ENCODE measurements at regions not wholly inside any gene's neighbourhood (a gene's known extent, or its start where the extent isn't known, plus 50 kb on each side); places are given as distances from the start of the nearest gene placed in this dataset.

DNA sequence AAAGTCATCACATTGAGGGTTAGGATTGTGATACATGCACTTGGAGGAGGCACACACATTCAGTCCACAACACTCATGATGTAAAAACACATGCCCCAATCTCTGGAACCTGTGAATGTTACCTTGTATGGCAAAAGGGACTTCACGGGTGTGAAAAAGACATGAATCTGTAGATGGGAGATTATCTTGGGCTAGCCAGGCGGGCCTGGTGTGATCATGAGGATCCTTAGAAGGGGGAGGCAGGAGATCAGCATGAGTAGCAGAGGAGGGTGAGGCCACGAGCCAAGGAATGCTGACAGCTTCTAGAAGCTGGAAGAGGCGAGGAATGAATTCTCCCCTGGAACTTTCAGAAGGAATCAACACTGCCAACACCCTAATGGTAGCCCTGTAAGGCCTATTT is 77.5 kb upstream of the ENPP6 start:
- no peaks in the 10 kb centered on the region for H3K4me1 Mint-ChIP-seq (ENCODE audit: low read depth in 2 of 2)
- H3K27me3 Mint-ChIP-seq, result peaks cover 5 to 10% of the 10 kb centered on the region in 2 donors
- ATAC-seq (replicated peaks) (no peak), DNase-seq (no peak)
- no peak overlapping the region for H3K27ac Mint-ChIP-seq
- no peaks in the 10 kb centered on the region for H3K36me3 Mint-ChIP-seq (ENCODE audit: insufficient read depth)
- no peak overlapping the region for H3K4me3 Mint-ChIP-seq
- no peaks in the 10 kb centered on the region for H3K9me3 Mint-ChIP-seq

DNA sequence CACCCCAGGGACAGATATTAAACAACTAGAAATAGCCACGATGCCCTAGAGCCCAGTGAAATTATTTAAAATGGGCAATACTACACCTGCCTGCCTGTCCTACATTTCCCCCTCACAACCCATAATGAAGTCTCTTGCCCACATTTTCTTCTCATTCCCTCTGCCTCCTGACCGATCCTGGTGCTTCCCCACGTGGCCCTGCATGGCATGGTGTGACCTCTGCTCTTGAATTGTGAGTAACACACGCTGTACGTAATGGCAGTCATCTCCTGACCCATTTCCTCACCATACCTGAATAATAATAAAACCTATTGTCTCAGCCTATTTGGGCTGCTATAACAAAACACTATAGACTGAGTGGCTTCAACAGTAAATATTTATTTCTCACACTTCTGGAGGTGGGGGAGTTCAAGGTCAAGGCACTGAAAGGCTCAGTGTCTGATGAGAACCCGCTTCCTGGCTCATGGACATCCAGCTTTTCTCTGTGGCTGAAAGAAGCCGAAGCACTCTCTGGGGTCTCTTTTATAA is 77.0 kb upstream of the ENPP6 start:
- Mint-ChIP-seq H3K9me3 (no peaks in the 10 kb centered on the region), H3K4me3 (no peak overlapping the region), H3K27ac (no peak overlapping the region), H3K36me3 (ENCODE audit: insufficient read depth) (no peaks in the 10 kb centered on the region), H3K27me3 (peaks cover 5 to 10% of the 10 kb centered on the region in 2 donors), H3K4me1 (ENCODE audit: low read depth in 2 of 2) (no peaks in the 10 kb centered on the region)
- ATAC-seq (replicated peaks), result no peak
- no peak for DNase-seq

DNA sequence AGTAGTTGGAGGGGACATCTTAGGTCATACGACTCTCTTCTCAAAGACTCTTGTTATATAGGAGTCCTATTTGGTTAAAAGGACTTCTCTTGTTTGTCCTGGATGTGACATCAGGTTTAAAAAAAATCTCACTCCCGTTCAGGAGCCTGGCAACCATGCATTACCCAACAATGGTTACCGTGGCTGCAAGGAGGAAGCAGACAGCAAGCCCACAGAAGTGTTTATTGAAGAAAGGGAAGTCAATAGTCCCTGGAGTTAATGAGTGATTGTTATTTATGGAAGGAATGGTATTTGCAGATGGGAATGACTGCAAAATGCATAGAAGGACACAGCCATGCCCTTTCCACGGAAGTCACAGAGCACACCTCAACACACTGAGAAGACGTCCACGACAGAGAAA is 75.9 kb upstream of the ENPP6 start:
- Mint-ChIP-seq H3K27me3 (peaks cover 5 to 10% of the 10 kb centered on the region in 2 donors), H3K27ac (no peak overlapping the region), H3K4me1 (ENCODE audit: low read depth in 2 of 2) (peaks cover 2 to 3% of the 10 kb centered on the region in 2 donors), H3K4me3 (no peak overlapping the region), H3K9me3 (no peaks in the 10 kb centered on the region), H3K36me3 (ENCODE audit: insufficient read depth) (no peaks in the 10 kb centered on the region)
- DNase-seq (no peak), ATAC-seq (replicated peaks) (no peak)

DNA sequence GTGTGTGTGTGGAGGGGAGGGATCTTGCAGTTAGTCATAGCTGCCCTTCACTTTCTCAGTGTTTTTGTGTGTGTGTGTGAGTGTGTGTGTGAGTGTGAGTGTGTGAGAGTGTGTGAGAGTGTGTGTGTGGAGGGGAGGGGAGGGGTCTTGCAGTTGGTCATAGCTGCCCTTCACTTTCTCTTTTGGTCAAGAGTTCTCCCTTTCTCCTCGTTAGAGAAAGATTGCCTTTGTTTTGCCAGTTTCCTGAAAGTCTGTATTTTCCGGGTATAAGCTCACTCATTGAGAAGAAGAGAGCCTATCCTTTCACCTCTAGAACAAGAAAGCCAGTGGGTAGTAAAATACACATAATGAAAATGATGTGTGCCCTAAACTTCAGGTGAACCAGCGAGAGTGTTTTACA is 75.2 kb upstream of the ENPP6 start:
- H3K4me1 Mint-ChIP-seq (ENCODE audit: low read depth in 2 of 2), result peaks cover 6 to 7% of the 10 kb centered on the region in 2 donors
- no peaks in the 10 kb centered on the region for H3K9me3 Mint-ChIP-seq
- H3K36me3 Mint-ChIP-seq (ENCODE audit: insufficient read depth), result no peaks in the 10 kb centered on the region
- H3K27me3 Mint-ChIP-seq, result peaks cover 5 to 10% of the 10 kb centered on the region in 2 donors
- no peak overlapping the region for H3K4me3 Mint-ChIP-seq
- no peak for DNase-seq
- ATAC-seq (replicated peaks), result no peak
- H3K27ac Mint-ChIP-seq, result no peak overlapping the region

DNA sequence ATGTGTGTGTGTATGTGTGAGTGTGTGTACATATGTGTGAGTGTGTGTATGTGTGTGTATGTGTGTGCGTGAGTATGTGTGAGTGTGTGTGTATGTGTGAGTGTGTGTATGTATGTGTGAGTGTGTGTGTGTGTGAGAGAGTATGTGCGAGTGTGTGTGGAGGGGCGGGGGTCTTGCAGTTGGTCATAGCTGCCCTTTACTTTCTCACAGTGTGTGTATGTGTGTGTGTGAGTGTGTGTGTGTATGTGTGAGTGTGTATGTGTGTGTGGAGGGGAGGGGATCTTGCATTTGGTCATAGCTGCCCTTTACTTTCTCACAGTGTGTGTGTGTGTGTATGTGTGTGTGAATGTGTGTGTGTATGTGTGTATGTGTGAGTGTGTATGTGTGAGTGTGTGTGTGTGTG is 74.8 kb upstream of the ENPP6 start:
- ATAC-seq (replicated peaks), result no peak
- Mint-ChIP-seq H3K27me3 (peaks cover 5 to 10% of the 10 kb centered on the region in 2 donors), H3K27ac (no peak overlapping the region), H3K36me3 (ENCODE audit: insufficient read depth) (no peaks in the 10 kb centered on the region), H3K4me3 (no peak overlapping the region), H3K9me3 (no peaks in the 10 kb centered on the region), H3K4me1 (ENCODE audit: low read depth in 2 of 2) (peaks cover 6 to 10% of the 10 kb centered on the region in 2 donors)
- no peak for DNase-seq

DNA sequence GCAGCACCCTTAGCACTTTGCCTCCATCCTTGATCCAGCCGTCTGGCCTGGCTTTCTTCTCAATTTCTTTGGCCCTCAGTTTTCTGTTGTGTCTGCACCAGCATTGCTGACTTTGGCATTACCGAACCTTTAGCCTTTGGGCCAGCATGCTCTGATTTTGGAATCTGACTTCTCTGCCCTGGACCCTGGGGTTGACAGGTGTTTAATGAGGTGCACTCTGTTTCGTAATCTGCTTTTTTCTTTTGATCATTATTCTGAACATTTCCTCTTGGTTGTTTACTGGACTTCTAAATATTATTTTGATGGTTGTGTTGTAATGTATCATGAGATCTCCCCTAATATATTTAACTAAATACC is 71.5 kb upstream of the ENPP6 start:
- Mint-ChIP-seq H3K9me3 (no peaks in the 10 kb centered on the region), H3K27me3 (peaks cover 0 to under 1% of the 10 kb centered on the region in 2 donors), H3K4me1 (ENCODE audit: low read depth in 2 of 2) (peaks cover 6 to 10% of the 10 kb centered on the region in 2 donors), H3K4me3 (no peak overlapping the region), H3K36me3 (ENCODE audit: insufficient read depth) (no peaks in the 10 kb centered on the region), H3K27ac (no peak overlapping the region)
- DNase-seq, result no peak
- no peak for ATAC-seq (replicated peaks)

DNA sequence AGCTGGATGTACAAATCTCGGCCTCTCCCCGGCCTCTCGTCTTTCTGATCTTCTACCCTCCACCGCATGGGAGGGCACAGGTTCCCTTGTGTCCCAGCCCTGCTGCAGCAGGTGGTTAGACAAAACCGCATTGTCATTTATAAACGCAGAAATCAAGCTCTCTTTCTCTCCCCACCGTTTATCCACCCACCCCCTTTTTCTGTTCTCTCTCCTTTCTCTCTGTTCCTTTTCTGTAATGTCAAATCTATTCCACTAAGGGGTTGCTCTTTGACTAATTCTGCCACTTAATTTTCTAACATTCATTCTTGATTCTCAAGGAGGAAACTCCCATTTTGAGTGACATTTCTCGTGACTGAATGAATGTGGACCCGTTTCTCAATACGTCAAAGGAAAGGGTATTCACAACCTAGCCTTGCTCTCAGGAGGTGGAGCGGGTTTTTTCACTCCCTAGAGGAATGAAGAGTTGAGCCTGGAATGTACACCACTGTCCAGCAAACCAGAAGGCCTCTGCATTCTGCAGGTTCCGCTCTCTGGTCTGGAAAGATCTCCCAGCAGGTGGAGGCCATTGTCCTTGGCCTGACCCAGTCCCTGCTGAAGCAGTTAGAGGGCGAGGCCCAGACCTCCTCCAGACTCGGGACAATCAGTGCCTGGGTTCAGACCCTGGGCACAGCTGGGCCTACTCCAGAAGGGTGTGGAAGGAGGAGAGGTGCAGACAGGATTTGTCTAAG is 70.9 kb upstream of the ENPP6 start:
- Mint-ChIP-seq H3K36me3 (ENCODE audit: insufficient read depth) (no peaks in the 10 kb centered on the region), H3K27me3 (no peaks in the 10 kb centered on the region), H3K9me3 (no peaks in the 10 kb centered on the region), H3K4me3 (peak overlapping the region in 1 of 2 donors; percentile 52), H3K4me1 (ENCODE audit: low read depth in 2 of 2) (peaks cover 6 to 10% of the 10 kb centered on the region in 2 donors), H3K27ac (peak overlapping the region in 1 of 2 donors; percentile 94)
- ATAC-seq (replicated peaks) (peak; percentile 60), DNase-seq (no peak)

DNA sequence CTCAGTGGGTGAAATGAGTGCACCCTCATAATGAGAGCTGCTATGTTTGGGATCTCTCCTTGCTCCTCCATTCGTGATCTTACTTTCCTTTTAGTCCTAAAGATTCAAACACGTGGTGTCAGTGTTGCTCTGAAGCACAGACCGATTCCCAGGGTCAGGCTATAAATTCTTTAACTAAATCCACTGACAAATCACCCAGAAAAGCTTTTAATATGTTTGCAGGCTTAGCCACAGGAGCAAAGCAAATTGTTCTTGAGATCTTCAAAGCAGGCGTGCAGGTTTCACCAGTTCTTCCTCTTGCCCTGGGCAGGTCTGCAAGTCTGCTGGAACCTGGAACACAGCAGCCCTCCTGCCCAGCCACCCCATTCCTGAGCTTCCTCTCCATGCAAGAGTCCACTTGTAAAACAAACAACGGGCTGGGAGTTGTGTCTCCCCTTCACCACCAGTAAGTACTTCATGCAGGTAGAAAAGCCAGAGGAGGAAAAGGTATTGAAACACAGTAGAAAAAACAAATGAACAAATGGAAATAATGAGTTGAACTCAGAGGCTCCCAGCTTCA is 70.1 kb upstream of the ENPP6 start:
- DNase-seq (no peak), ATAC-seq (replicated peaks) (no peak)
- peaks cover 11 to 15% of the 10 kb centered on the region in 2 donors for H3K4me1 Mint-ChIP-seq (ENCODE audit: low read depth in 2 of 2)
- H3K27me3 Mint-ChIP-seq, result no peaks in the 10 kb centered on the region
- no peak overlapping the region for H3K27ac Mint-ChIP-seq
- H3K4me3 Mint-ChIP-seq, result peak overlapping the region in 1 of 2 donors; percentile 52
- no peaks in the 10 kb centered on the region for H3K9me3 Mint-ChIP-seq
- no peaks in the 10 kb centered on the region for H3K36me3 Mint-ChIP-seq (ENCODE audit: insufficient read depth)

DNA sequence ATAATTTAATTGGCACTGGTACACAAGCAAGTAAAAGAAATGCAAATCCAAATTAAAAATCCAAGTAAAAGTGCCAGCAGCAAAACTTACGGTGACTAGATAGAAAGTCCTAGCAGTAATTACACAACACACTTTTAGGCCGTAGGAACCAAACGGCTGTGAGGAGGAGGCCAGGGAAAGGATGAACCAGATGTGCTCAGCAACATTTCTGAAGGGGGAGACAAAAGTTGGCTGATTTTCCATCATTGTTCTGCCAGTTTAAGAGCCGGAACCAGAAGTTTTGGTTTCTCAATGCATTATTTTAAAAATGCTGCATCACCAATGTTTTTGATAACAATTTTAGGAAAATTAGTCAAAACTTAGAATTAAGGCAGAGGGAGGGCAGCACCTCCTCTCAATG is 68.7 kb upstream of the ENPP6 start:
- Mint-ChIP-seq H3K36me3 (ENCODE audit: insufficient read depth) (no peaks in the 10 kb centered on the region), H3K27me3 (no peaks in the 10 kb centered on the region), H3K4me1 (ENCODE audit: low read depth in 2 of 2) (peaks cover 24 to 29% of the 10 kb centered on the region in 2 donors), H3K9me3 (no peaks in the 10 kb centered on the region), H3K4me3 (no peak overlapping the region), H3K27ac (no peak overlapping the region)
- no peak for DNase-seq
- ATAC-seq (replicated peaks), result no peak

DNA sequence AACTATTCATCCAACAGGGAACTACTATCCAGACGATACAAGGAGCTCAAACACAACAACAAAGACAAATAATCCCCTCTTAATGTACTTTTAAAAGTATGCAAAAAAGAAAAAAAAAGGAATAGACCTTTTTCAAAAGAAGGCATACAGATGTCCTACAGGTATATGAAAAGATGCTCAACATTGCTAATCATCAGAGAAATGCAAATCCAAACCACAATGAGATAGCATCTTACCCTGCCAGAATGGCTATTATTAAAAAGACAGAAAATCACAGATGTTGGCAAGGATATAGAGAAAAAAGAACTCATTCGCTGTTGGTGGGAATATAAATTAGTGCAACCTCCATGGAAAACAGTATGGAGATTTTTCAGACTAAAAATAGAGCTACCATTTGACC is 67.1 kb upstream of the ENPP6 start:
- Mint-ChIP-seq H3K36me3 (ENCODE audit: insufficient read depth) (no peaks in the 10 kb centered on the region), H3K27me3 (no peaks in the 10 kb centered on the region), H3K4me3 (no peak overlapping the region), H3K4me1 (ENCODE audit: low read depth in 2 of 2) (peaks cover 35% of the 10 kb centered on the region in 2 donors), H3K9me3 (no peaks in the 10 kb centered on the region), H3K27ac (no peak overlapping the region)
- DNase-seq (no peak), ATAC-seq (replicated peaks) (no peak)

DNA sequence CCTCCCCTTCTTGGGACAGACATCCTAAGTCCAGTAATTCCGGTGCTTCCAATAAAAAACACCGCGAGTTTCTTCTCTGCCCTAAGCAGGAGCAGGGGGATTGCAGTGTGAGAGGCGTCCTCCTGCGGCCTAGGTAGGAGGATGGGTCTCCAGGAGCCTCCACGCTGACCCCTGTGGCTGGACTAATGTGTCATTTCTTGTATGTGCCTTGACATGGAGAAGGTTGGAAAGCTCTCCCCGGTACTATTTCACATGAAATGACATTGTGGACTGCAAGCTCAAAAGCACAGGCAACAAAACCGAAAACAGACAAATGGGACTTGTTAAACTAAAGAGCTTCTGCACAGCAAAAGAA is 66.6 kb upstream of the ENPP6 start:
- Mint-ChIP-seq H3K4me3 (no peak overlapping the region), H3K27ac (no peak overlapping the region), H3K9me3 (no peaks in the 10 kb centered on the region), H3K4me1 (ENCODE audit: low read depth in 2 of 2) (peaks cover 35% of the 10 kb centered on the region in 2 donors), H3K27me3 (no peaks in the 10 kb centered on the region), H3K36me3 (ENCODE audit: insufficient read depth) (no peaks in the 10 kb centered on the region)
- DNase-seq (no peak), ATAC-seq (replicated peaks) (no peak)

DNA sequence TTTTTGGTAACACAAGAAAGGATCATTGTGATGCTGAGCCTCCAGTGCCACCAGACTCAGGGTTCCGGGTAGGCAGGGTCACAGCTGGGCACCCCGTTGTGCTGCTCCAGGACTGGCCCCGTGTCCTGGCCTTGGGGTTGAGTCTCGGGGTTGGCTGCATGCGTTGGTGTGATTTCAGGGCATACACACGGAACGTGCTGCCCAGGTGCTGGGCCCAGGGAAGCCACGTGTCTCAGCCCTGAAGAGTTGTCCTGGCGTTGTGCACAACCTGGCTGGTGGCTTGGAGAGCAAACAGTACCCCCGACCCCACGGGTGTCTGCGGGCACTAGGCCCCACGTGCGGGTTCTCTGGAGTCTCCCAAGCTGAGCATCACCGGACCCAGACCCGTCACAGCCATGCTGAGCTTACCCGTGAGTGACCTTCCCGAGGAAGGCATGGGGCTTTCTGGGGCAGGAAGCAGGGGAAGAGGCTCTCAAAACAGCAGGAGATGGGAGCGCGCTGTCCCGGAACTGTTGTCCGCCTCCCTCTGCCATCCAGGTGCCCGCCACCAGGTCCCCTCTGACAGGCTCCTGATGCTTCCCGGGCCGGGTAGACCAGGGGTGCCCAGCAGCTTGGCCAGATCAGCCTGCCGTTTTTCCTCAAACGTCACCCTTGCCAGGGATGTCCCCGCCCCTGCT is 66.1 kb upstream of the ENPP6 start:
- Mint-ChIP-seq H3K4me1 (ENCODE audit: low read depth in 2 of 2) (peaks cover 33 to 35% of the 10 kb centered on the region in 2 donors), H3K9me3 (no peaks in the 10 kb centered on the region), H3K27ac (no peak overlapping the region), H3K27me3 (no peaks in the 10 kb centered on the region), H3K4me3 (no peak overlapping the region), H3K36me3 (ENCODE audit: insufficient read depth) (no peaks in the 10 kb centered on the region)
- DNase-seq (no peak), ATAC-seq (replicated peaks) (no peak)

DNA sequence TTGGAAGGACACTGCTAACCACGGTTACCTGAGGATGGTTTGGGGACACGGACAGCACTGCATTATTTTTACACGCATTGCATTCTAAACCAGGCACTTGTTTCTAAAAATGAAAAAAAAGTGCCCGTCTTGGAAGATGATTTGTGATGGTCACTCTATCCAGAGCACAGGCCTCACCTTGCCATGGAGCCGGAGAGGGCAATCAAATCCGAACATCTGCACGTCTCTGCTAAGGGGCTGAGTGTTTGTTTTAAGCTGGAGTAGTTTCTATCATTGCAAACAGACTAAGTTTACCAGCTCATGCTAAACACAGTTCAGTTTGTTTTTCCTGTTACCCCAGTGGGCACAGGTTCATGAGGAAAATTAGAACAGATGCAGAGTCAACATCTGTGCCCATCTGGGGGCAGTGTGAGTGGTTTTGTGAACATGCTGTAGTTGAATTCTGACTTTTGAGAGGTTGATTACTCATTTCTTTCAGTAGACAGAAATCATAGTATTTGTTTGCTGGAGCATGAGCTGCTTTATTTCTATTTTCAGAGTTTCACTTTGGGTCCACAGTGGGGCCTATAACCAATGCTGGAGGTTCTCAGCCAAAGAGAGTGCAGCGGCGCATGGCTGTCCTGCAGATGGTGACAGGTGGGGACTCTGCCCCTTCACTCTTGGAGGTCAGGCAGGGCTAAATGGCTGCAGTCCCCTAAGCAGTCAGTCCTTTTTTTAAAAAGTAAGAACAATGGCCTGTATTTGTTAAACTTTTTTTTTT is 65.4 kb upstream of the ENPP6 start:
- Mint-ChIP-seq H3K4me1 (ENCODE audit: low read depth in 2 of 2) (peaks cover 29% of the 10 kb centered on the region in 2 donors), H3K4me3 (peak overlapping the region in 1 of 2 donors; percentile 40), H3K9me3 (no peaks in the 10 kb centered on the region), H3K36me3 (ENCODE audit: insufficient read depth) (no peaks in the 10 kb centered on the region), H3K27ac (peak overlapping the region; percentile 60 to 77), H3K27me3 (no peaks in the 10 kb centered on the region)
- no peak for ATAC-seq (replicated peaks)
- DNase-seq, result no peak
